ENCODE measurements at regions not wholly inside any gene's neighbourhood (a gene's known extent, or its start where the extent isn't known, plus 50 kb on each side); places are given as distances from the start of the nearest gene placed in this dataset.
A peak's percentile ranks its signal among the peaks of the same experiment; 100 is the strongest.
"Not testable (repeated sequence)": the region's sequence is repeated elsewhere in the genome, so short reads cannot be mapped to it uniquely, and the experiment has no call there.

GRCh38 chr10:28367413-28367812, 64.5 kb upstream of the MPP7 start:
- no peak for TF ChIP-seq CTCF (conservative IDR thresholded peaks at IDR 0.05; ENCODE audit: control insufficient read depth, insufficient read depth, low read depth, low read length)
- no peak for DNase-seq (ENCODE audit: low read depth)
- H3K4me3 ChIP-seq (ENCODE audit: control insufficient read depth, low read depth, low read length) = no peak overlapping the region

GRCh38 chr10:28367929-28368484, 65.1 kb upstream of the MPP7 start:
- DNase-seq (ENCODE audit: low read depth) = peak; percentile 3
- no peak for TF ChIP-seq CTCF (conservative IDR thresholded peaks at IDR 0.05; ENCODE audit: control insufficient read depth, insufficient read depth, low read depth, low read length)
- H3K4me3 ChIP-seq (ENCODE audit: control insufficient read depth, low read depth, low read length) = no peak overlapping the region

DNA sequence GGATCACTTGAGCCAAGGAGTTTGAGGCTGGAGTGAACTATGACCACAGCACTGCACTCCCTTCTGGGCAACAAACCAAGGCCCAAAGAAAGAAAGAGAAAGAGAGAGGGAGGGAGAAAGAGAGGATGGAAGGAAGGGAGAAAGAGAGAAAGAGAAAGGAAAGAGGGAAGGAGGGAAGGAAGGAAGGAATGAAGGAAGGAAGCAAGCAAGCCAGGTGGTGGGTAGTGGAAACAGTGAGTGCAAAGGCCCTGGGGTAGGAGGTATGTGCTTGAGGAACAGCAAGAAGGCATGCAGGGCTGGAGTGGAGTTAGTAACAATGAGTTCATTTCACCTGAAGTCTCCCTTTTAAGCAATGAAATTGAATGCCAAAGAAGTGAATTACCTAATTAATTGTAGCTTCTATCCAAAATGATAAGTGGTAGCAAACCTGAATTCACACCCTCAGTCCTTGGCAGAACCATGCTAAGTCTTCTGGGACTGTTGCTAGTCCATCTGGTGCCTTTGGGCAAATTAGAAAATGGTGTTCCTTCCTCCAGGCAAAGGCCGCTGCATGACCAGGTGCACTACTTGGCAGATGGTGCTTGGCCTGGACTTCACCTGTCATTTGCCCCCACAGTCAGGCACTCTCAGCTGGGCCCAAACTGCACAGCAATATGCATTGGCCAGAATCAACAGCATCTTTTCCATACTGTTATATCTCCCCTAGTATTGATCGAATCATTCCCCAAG, 67.4 kb upstream of the MPP7 start:
- no peak overlapping the region for H3K4me3 ChIP-seq (ENCODE audit: control insufficient read depth, low read depth, low read length)
- no peak for TF ChIP-seq CTCF (conservative IDR thresholded peaks at IDR 0.05; ENCODE audit: control insufficient read depth, insufficient read depth, low read depth, low read length)
- no peak for DNase-seq (ENCODE audit: low read depth)

GRCh38 chr10:28371638-28372037, 68.8 kb upstream of the MPP7 start:
- H3K4me3 ChIP-seq (ENCODE audit: control insufficient read depth, low read depth, low read length); DNase-seq (ENCODE audit: low read depth): not testable (repeated sequence)

GRCh38 chr10:28374036-28374435, 71.2 kb upstream of the MPP7 start:
- DNase-seq (ENCODE audit: low read depth) = no peak
- H3K4me3 ChIP-seq (ENCODE audit: control insufficient read depth, low read depth, low read length) = no peak overlapping the region
- no peak for TF ChIP-seq CTCF (conservative IDR thresholded peaks at IDR 0.05; ENCODE audit: control insufficient read depth, insufficient read depth, low read depth, low read length)

DNA sequence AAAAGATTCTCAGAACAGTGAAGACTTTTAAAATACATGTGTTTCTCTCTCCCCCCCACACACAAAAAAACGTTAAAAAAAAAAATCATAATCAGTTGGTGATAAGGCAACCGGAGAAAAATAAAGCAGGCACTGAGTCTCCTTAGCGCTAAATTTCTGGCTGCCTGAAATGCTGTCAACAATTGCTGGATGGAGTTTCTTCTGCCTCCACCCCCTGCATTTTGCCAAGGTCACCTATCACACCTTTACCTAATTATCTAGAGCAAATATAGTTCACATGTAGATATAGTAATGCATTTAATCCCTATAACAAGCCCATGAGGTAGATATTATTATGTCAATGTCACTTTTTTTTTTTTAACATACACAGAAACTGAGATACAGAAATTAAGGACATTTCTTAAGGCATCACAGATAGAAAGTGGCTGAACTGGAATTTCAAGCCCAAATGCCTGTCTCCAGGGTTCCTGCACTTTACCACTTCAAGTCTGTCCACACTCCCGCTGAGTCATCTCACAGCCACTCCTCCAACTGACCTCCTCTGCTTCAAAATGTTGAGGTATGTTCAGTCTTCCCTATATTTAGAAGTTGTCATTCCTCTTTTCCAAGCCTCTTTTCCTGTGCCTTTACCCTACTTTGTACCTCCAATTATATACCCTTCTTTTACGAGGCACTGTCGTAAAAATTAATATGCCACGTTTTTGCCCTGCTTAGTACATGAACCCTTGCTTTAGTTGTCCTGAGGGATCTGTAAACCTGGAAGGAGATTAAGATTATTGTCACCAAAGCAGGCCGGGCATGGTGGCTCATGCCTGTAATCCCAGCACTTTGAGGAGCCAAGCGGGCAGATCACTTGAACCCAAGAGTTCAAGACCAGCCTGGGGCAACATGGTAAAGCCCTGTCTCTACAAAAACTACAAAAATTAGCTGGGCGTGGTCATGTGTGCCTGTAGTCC, 72.8 kb upstream of the MPP7 start:
- H3K4me3 ChIP-seq (ENCODE audit: control insufficient read depth, low read depth, low read length) = no peak overlapping the region
- DNase-seq (ENCODE audit: low read depth) = peak; percentile 59
- TF ChIP-seq CTCF (conservative IDR thresholded peaks at IDR 0.05; ENCODE audit: control insufficient read depth, insufficient read depth, low read depth, low read length) = no peak

Measured in fibroblast of mammary gland (primary cell).